IMR-90 (cell line): ENCODE measurements at regions not wholly inside any gene's neighbourhood (a gene's known extent, or its start where the extent isn't known, plus 50 kb on each side); places are given as distances from the start of the nearest gene placed in this dataset.

Experiments
- ATAC-seq: fragments of 200-7000 bp; cut with Tn5 transposase; 2 replicates; pipeline ENCODE4 v1.9.1; 2020; ENCODE audit warnings: low read depth, mild to moderate bottlenecking, moderate library complexity
- BruUV-seq: library from RNA; stranded (reverse); fragments of 400-500 nt; replicated peaks from 2 replicates; lab custom pipeline; 2021; lab: Mats Ljungman, UMichigan
- CTCF ChIA-PET: fragments of 300-600 bp; formaldehyde crosslinking; extraction: SDS; loops from one replicate; lab custom pipeline; 2021; ENCODE audit warnings: antibody characterized with exemption; lab: Yijun Ruan, JAX
- POLR2A ChIA-PET: fragments of 300-600 bp; sonication (Branson Sonifier 250); formaldehyde crosslinking; loops from one replicate; lab custom pipeline; 2022; ENCODE audit warnings: antibody characterized with exemption; ENCODE audit not compliant: unreplicated experiment; lab: Charles Lee
- DNase-seq: peaks from one replicate; pipeline ENCODE4 v3.0.0; 2013
- H2AFZ ChIP-seq: replicated peaks from 2 replicates; pipeline ENCODE3; 2013; ENCODE audit warnings: low read length, mild to moderate bottlenecking; ENCODE audit not compliant: poor library complexity
- H2AK5ac ChIP-seq: 2 replicates; pipeline ENCODE4 v1.6.1; 2013; ENCODE audit warnings: low read depth, low read length, inconsistent platforms
- H2AK9ac ChIP-seq: replicated peaks from 2 replicates; pipeline ENCODE3; 2013; ENCODE audit warnings: mild to moderate bottlenecking, low read depth, low read length, moderate library complexity; ENCODE audit not compliant: poor library complexity
- H2BK120ac ChIP-seq: 2 replicates; pipeline ENCODE4 v1.6.1; 2013; ENCODE audit warnings: low read depth, low read length, inconsistent platforms
- H2BK15ac ChIP-seq: 3 replicates; pipeline ENCODE4 v1.6.1; 2013; ENCODE audit warnings: low read depth, low read length, inconsistent platforms
- H2BK20ac ChIP-seq: 2 replicates; pipeline ENCODE4 v1.6.1; 2013; ENCODE audit warnings: low read depth, mild to moderate bottlenecking, inconsistent platforms, low read length, moderate library complexity
- H2BK5ac ChIP-seq: 2 replicates; pipeline ENCODE4 v1.6.1; 2013; ENCODE audit warnings: mild to moderate bottlenecking, low read depth, low read length, inconsistent platforms; ENCODE audit not compliant: poor library complexity, severe bottlenecking
- H3K14ac ChIP-seq: replicated peaks from 2 replicates; pipeline ENCODE4 v1.6.1; 2013; ENCODE audit warnings: low read depth, low read length, inconsistent platforms
- H3K18ac ChIP-seq: 2 replicates; pipeline ENCODE4 v1.6.1; 2013; ENCODE audit warnings: low read depth, low read length, control low read depth
- H3K23ac ChIP-seq: 2 replicates; pipeline ENCODE4 v1.6.1; 2013; ENCODE audit warnings: low read depth, low read length, inconsistent platforms
- H3K27ac ChIP-seq: 2 replicates; pipeline ENCODE4 v1.5.1; 2013; ENCODE audit warnings: mild to moderate bottlenecking, control low read depth, low read length; ENCODE audit not compliant: insufficient read depth
- H3K27me3 ChIP-seq: 2 replicates; pipeline ENCODE4 v1.6.1; 2013; ENCODE audit warnings: low read length; ENCODE audit not compliant: control insufficient read depth, insufficient read depth
- H3K36me3 ChIP-seq: 2 replicates; pipeline ENCODE4 v1.6.1; 2013; ENCODE audit warnings: low read length, mixed read lengths; ENCODE audit not compliant: control insufficient read depth, insufficient read depth
- H3K4ac ChIP-seq: 2 replicates; pipeline ENCODE4 v1.6.1; 2013; ENCODE audit warnings: low read depth, low read length, inconsistent platforms
- H3K4me1 ChIP-seq: 2 replicates; pipeline ENCODE4 v1.6.1; 2013; ENCODE audit warnings: low read length, mixed read lengths; ENCODE audit not compliant: control insufficient read depth, insufficient read depth
- H3K4me2 ChIP-seq: 2 replicates; pipeline ENCODE4 v1.6.1; 2013; ENCODE audit warnings: low read depth, mild to moderate bottlenecking, control low read depth, low read length, moderate library complexity
- H3K4me3 ChIP-seq: 2 replicates; pipeline ENCODE4 v1.5.1; 2013; ENCODE audit warnings: low read depth, mild to moderate bottlenecking, control low read depth, low read length, moderate library complexity; ENCODE audit not compliant: insufficient read depth
- H3K56ac ChIP-seq: 2 replicates; pipeline ENCODE4 v1.6.1; 2013; ENCODE audit warnings: low read length, inconsistent platforms; ENCODE audit not compliant: insufficient read depth; ENCODE audit errors: extremely low read depth
- H3K79me1 ChIP-seq, 2 experiments: 2 replicates each; pipeline ENCODE4 v1.6.1; 2013; ENCODE audit warnings: low read length in 2 of 2, inconsistent platforms in 1 of 2, low read depth in 1 of 2
- H3K9ac ChIP-seq: 2 replicates; pipeline ENCODE4 v1.6.1; 2013; ENCODE audit warnings: low read depth, low read length, control low read depth
- H3K9me1 ChIP-seq: 2 replicates; pipeline ENCODE4 v1.6.1; 2013; ENCODE audit warnings: low read length, inconsistent platforms; ENCODE audit not compliant: insufficient read depth
- H3K9me3 ChIP-seq: 2 replicates; pipeline ENCODE4 v1.6.1; 2013; ENCODE audit warnings: low read length; ENCODE audit not compliant: control insufficient read depth, insufficient read depth
- H4K20me1 ChIP-seq: 2 replicates; pipeline ENCODE4 v1.6.1; 2013; ENCODE audit warnings: low read length, inconsistent platforms; ENCODE audit not compliant: insufficient read depth
- H4K5ac ChIP-seq: 2 replicates; pipeline ENCODE4 v1.6.1; 2013; ENCODE audit warnings: mild to moderate bottlenecking, low read depth, low read length, control low read depth
- H4K8ac ChIP-seq, 2 experiments: 2 replicates each; pipeline ENCODE4 v1.6.1; 2013; ENCODE audit warnings: low read depth in 2 of 2, low read length in 2 of 2, control low read depth in 1 of 2, inconsistent platforms in 1 of 2
- H4K91ac ChIP-seq: 2 replicates; pipeline ENCODE4 v1.6.1; 2013; ENCODE audit warnings: low read depth, low read length, inconsistent platforms; ENCODE audit not compliant: insufficient read depth
- CEBPB ChIP-seq: IDR thresholded peaks from 2 replicates; pipeline ENCODE4 v1.6.1; 2012; ENCODE audit warnings: low read depth, low read length, improper control_type of control experiment
- FOS ChIP-seq: fragments of 150-350 bp; IDR thresholded peaks from 2 replicates; pipeline ENCODE4 v1.6.1; 2016; ENCODE audit warnings: low read depth, low read length
- MAFK ChIP-seq: IDR thresholded peaks from 2 replicates; pipeline ENCODE4 v1.6.1; 2012; ENCODE audit warnings: low read depth, low read length, improper control_type of control experiment
- RAD21 ChIP-seq: IDR thresholded peaks from 2 replicates; pipeline ENCODE4 v1.6.1; 2012; ENCODE audit warnings: low read length, improper control_type of control experiment
- RCOR1 ChIP-seq: IDR thresholded peaks from 2 replicates; pipeline ENCODE4 v1.6.1; 2012; ENCODE audit warnings: mild to moderate bottlenecking, low read length, improper control_type of control experiment; ENCODE audit not compliant: insufficient replicate concordance
- WGBS, 2 experiments: methylation state at CpG; one replicate each; pipeline versions ENCODE4 v1.1.5 to v1.1.7; 2013; ENCODE audit warnings: missing lambda C conversion rate in 2 of 2; ENCODE audit not compliant: insufficient read length in 1 of 2; ENCODE audit errors: extremely low coverage in 2 of 2; 5-methylcytosine and 5-hydroxymethylcytosine counted together
- dilution Hi-C: fragments of 300-500 bp; cut with HindIII; formaldehyde crosslinking; loops from one replicate; pipeline ENCODE4 v1.14.3; 2018; ENCODE audit warnings: low sequenced_read_pairs; ENCODE audit not compliant: unreplicated experiment
- in situ Hi-C: fragments of 300-500 bp; cut with MboI; formaldehyde crosslinking; loops from 3 replicates; pipeline ENCODE4 v1.14.3; 2019; ENCODE audit warnings: low sequenced_read_pairs, inconsistent platforms, mixed read lengths
- intact Hi-C: fragments of 100-400 bp; cut with micrococcal nuclease; formaldehyde crosslinking; loops from 2 replicates; pipeline ENCODE4 v1.10.0; 2022
- TF ChIP-seq, protein P1 (sequence below): conservative IDR thresholded peaks from 2 replicates; pipeline ENCODE4 v1.5.1; 2012; ENCODE audit warnings: mild to moderate bottlenecking, low read depth, low read length, improper control_type of control experiment

DNA sequence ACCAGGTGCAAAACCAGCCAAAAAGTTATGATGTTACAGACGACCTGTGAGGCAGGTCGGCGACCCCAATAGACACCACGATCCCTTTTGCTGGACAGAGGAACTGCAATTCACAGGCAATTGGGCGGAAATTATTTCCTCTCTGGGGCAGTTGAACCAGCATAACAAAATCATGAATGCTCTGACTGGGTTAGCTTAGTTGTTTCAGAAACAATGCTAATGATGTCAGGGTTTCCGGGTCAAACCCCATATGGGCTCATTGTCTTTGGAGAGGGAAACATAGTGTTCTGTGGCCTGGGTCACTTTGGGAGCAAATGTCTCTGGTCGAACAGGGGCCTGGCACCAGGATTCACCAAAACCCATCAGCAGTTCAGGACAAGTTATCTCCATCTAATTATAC, 669.1 kb upstream of the NRP1 start:
- no peak overlapping the region for H3K23ac ChIP-seq
- no peak overlapping the region for H2AK9ac ChIP-seq
- H3K18ac ChIP-seq: no peak overlapping the region
- no peaks in the 10 kb centered on the region for H3K79me1 ChIP-seq
- no peak overlapping the region for H3K56ac ChIP-seq
- H3K27ac ChIP-seq: no peak overlapping the region
- 0 out of 2 replicates have a peak, but pooled peaks cover 2% of the 10 kb centered on the region for H3K9me3 ChIP-seq
- H2BK15ac ChIP-seq: no peak overlapping the region
- ATAC-seq (no peak), DNase-seq (no peak)
- H3K4me1 ChIP-seq: no peaks in the 10 kb centered on the region
- 90% methylated on average over 4 of the region's 7 CpGs; no CpG with 5 or more reads in 1 of the 2 experiments for WGBS, 2 experiments
- ChIA-PET POLR2A (no interaction called here), CTCF (interaction anchor here (1.1 kb wide), 1 partner anchor 15 kb away, joined by 8 read pairs; no protein-coding TSS in a partner anchor)
- intact Hi-C loops: no loop called here
- no peaks in the 10 kb centered on the region for H4K20me1 ChIP-seq
- TF ChIP-seq RAD21: no peak
- TF ChIP-seq RCOR1: no peak
- TF ChIP-seq, protein P1, sequence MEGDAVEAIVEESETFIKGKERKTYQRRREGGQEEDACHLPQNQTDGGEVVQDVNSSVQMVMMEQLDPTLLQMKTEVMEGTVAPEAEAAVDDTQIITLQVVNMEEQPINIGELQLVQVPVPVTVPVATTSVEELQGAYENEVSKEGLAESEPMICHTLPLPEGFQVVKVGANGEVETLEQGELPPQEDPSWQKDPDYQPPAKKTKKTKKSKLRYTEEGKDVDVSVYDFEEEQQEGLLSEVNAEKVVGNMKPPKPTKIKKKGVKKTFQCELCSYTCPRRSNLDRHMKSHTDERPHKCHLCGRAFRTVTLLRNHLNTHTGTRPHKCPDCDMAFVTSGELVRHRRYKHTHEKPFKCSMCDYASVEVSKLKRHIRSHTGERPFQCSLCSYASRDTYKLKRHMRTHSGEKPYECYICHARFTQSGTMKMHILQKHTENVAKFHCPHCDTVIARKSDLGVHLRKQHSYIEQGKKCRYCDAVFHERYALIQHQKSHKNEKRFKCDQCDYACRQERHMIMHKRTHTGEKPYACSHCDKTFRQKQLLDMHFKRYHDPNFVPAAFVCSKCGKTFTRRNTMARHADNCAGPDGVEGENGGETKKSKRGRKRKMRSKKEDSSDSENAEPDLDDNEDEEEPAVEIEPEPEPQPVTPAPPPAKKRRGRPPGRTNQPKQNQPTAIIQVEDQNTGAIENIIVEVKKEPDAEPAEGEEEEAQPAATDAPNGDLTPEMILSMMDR: no peak
- no peak for TF ChIP-seq CEBPB
- no peak for TF ChIP-seq MAFK
- TF ChIP-seq FOS: no peak
- H3K9me1 ChIP-seq: no peaks in the 10 kb centered on the region
- H4K91ac ChIP-seq: no peak overlapping the region
- no peak overlapping the region for H3K4me2 ChIP-seq
- no peak overlapping the region for H2AK5ac ChIP-seq
- H2BK20ac ChIP-seq: no peak overlapping the region
- no peak overlapping the region for H2BK5ac ChIP-seq
- dilution Hi-C loops: no loop called here
- H2BK120ac ChIP-seq: no peak overlapping the region
- in situ Hi-C loops: no loop called here
- no TSS peak for BruUV-seq
- no peak overlapping the region for H4K5ac ChIP-seq
- no peak overlapping the region for H2AFZ ChIP-seq
- H3K27me3 ChIP-seq: peaks cover 9% of the 10 kb centered on the region; the same call in 1 of the 2 replicates
- H4K8ac ChIP-seq: no peak overlapping the region
- no peak overlapping the region for H3K14ac ChIP-seq
- H3K4me3 ChIP-seq: no peak overlapping the region
- no peak overlapping the region for H3K4ac ChIP-seq
- H3K9ac ChIP-seq: no peak overlapping the region
- H3K36me3 ChIP-seq: no peaks in the 10 kb centered on the region
